ENCODE measurements at regions not wholly inside any gene's neighbourhood (a gene's known extent, or its start where the extent isn't known, plus 50 kb on each side); places are given as distances from the start of the nearest gene placed in this dataset.
A peak's percentile ranks its signal among the peaks of the same experiment; 100 is the strongest.

DNA sequence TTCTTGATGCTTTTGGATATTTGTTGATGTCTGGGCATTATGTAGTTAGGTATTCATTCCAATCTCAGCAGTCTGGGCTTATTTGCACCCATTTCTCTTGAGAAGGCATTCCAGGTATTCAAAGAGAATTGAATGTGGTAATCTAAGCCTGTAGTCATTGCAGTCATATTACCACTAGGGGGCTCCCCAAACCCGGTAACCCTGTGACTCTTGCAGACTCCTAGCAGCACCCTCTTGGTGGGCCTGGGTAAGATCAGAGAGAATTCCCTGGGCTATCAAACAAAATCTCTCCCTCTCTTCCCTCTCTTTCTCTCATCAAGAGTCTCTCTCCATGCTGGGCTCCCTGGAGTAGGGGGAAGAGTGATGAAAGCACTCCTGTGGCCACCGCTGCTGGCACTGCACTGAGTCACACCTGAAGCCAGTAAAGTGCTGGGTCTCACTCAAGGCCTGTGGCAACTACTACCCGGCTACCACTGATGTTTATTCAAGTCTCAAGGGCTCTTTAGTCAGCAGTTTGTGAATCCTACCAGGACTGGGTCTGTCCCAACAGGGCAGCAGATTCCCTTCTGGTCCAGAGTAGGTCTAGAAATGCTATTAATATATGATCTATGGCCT, 187.7 kb upstream of the NUDT10 start:
- no peaks in the 10 kb centered on the region for H3K4me1 ChIP-seq
- TF ChIP-seq, protein P1, sequence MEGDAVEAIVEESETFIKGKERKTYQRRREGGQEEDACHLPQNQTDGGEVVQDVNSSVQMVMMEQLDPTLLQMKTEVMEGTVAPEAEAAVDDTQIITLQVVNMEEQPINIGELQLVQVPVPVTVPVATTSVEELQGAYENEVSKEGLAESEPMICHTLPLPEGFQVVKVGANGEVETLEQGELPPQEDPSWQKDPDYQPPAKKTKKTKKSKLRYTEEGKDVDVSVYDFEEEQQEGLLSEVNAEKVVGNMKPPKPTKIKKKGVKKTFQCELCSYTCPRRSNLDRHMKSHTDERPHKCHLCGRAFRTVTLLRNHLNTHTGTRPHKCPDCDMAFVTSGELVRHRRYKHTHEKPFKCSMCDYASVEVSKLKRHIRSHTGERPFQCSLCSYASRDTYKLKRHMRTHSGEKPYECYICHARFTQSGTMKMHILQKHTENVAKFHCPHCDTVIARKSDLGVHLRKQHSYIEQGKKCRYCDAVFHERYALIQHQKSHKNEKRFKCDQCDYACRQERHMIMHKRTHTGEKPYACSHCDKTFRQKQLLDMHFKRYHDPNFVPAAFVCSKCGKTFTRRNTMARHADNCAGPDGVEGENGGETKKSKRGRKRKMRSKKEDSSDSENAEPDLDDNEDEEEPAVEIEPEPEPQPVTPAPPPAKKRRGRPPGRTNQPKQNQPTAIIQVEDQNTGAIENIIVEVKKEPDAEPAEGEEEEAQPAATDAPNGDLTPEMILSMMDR (IDR thresholded peaks at IDR 0.05), result peak in 1 of 2 donors; percentile 28
- TF ChIP-seq POLR2A (IDR thresholded peaks at IDR 0.05), result no peak
- H3K27ac ChIP-seq, result no peak overlapping the region
- no peaks in the 10 kb centered on the region for H3K36me3 ChIP-seq
- no peaks in the 10 kb centered on the region for H3K27me3 ChIP-seq
- WGBS, result 20% methylated on average over 3 of the region's 3 CpGs
- H3K9me3 ChIP-seq, result no peaks in the 10 kb centered on the region
- no peak for DNase-seq (ENCODE audit: low spot score in 2 of 2)
- H3K4me3 ChIP-seq, result no peak overlapping the region

DNA sequence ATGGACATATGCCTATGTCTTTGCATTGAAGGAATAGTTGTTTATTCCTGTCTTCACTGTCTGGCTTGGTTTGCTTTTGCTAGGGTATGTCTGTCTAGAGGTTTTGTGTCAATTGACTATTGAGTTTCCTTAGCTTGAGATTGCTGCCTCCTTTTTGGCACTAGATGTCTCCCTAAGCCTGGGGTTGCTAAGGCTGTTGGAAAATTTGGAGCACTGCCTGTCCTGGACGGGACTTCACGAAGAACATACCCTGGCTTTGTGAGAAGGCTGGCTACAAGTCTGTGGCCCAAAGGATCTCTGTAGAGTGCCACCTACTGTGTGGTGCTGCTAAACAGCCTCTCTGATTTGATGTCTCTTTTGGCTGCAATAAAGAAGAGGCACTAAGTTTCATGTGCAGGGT, 183.8 kb upstream of the NUDT10 start:
- no peaks in the 10 kb centered on the region for H3K27me3 ChIP-seq
- 6% methylated on average over 2 of the region's 2 CpGs for WGBS
- no peaks in the 10 kb centered on the region for H3K9me3 ChIP-seq
- no peaks in the 10 kb centered on the region for H3K36me3 ChIP-seq
- no peak for DNase-seq (ENCODE audit: low spot score in 2 of 2)
- H3K27ac ChIP-seq, result no peak overlapping the region
- H3K4me1 ChIP-seq, result no peaks in the 10 kb centered on the region
- TF ChIP-seq POLR2AphosphoS5 (IDR thresholded peaks at IDR 0.05) (no peak), EP300 (IDR thresholded peaks at IDR 0.05) (no peak), POLR2A (IDR thresholded peaks at IDR 0.05) (no peak)
- TF ChIP-seq, protein P1 (IDR thresholded peaks at IDR 0.05), result no peak
- no peak overlapping the region for H3K4me3 ChIP-seq

DNA sequence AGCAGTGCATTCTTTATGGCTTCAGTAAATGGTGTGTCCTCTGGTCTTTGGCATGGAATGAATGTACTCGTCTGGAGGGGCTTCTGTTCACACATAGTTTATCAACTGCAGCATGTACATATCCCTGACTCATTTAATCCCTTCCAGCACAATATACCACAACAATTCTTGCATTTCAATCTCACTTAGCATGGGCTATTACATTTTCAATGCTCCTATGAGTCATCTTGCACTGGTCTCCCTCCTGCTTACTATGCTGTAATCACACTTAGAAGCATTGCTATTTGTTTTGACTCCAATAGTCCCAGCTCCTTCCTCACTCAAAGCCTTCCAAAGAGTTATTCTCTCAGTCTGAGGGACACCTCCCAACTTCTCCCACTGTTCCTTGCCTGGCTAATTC, 180.9 kb upstream of the NUDT10 start:
- H3K27ac ChIP-seq, result no peak overlapping the region
- H3K4me1 ChIP-seq, result no peaks in the 10 kb centered on the region
- DNase-seq (ENCODE audit: low spot score in 2 of 2), result no peak
- no peaks in the 10 kb centered on the region for H3K9me3 ChIP-seq
- H3K27me3 ChIP-seq, result no peaks in the 10 kb centered on the region
- H3K36me3 ChIP-seq, result no peaks in the 10 kb centered on the region
- H3K4me3 ChIP-seq, result no peak overlapping the region
- 47% methylated on average over 1 of the region's 1 CpG for WGBS
- TF ChIP-seq, protein P1 (IDR thresholded peaks at IDR 0.05), result no peak
- no peak for TF ChIP-seq POLR2A (IDR thresholded peaks at IDR 0.05)
- no peak for TF ChIP-seq EP300 (IDR thresholded peaks at IDR 0.05)
- no peak for TF ChIP-seq POLR2AphosphoS5 (IDR thresholded peaks at IDR 0.05)

DNA sequence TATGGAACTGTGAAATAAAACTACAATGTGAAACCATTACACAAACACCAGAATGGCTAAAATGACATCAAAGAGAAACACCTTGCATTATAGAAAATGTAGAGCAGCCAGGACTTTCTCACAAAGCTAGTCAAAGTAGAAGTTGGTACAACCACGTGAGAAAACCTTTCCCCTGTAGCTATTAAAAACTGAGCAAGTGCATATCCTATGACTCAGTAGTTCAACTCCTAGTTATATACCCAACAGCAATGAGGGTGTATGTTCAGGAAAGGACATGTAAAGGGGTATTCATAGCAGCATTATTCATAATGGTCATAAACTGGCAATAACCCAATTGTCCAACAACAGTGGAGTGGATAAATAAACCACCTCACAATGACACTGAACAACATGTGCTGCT, 177.5 kb upstream of the NUDT10 start:
- H3K4me3 ChIP-seq, result no peak overlapping the region
- TF ChIP-seq, protein P1 (IDR thresholded peaks at IDR 0.05), result no peak
- TF ChIP-seq POLR2A (IDR thresholded peaks at IDR 0.05) (no peak), EP300 (IDR thresholded peaks at IDR 0.05) (no peak), POLR2AphosphoS5 (IDR thresholded peaks at IDR 0.05) (no peak)
- H3K27ac ChIP-seq, result no peak overlapping the region
- DNase-seq (ENCODE audit: low spot score in 2 of 2), result no peak
- 50% methylated on average over 1 of the region's 1 CpG for WGBS
- H3K36me3 ChIP-seq, result no peaks in the 10 kb centered on the region
- H3K9me3 ChIP-seq, result no peaks in the 10 kb centered on the region
- H3K4me1 ChIP-seq, result no peaks in the 10 kb centered on the region
- H3K27me3 ChIP-seq, result no peaks in the 10 kb centered on the region

DNA sequence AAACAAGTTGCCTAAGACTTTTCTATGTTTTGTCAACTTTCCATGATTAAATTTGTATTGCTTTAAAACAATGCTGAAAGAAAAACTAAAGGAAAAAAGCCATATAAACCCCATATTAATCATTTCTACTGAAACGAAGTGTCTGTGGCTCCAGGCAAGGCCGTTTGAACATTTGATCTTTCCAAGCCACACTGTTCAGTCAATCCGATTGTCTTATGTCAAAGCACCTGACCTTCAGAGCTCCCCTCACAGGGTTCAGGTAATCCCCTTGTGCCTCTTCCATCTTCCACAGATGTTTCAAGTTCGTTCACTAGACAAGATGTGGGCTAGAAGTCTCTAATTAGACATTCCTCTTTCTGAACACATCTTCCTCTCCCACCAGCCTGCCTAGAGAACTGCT, 177.1 kb upstream of the NUDT10 start:
- WGBS, result 46% methylated on average over 4 of the region's 4 CpGs
- TF ChIP-seq POLR2AphosphoS5 (IDR thresholded peaks at IDR 0.05) (no peak), POLR2A (IDR thresholded peaks at IDR 0.05) (no peak), EP300 (IDR thresholded peaks at IDR 0.05) (no peak)
- TF ChIP-seq, protein P1 (IDR thresholded peaks at IDR 0.05), result no peak
- no peaks in the 10 kb centered on the region for H3K36me3 ChIP-seq
- H3K27me3 ChIP-seq, result no peaks in the 10 kb centered on the region
- H3K27ac ChIP-seq, result no peak overlapping the region
- no peaks in the 10 kb centered on the region for H3K9me3 ChIP-seq
- no peak overlapping the region for H3K4me3 ChIP-seq
- DNase-seq (ENCODE audit: low spot score in 2 of 2), result no peak
- no peaks in the 10 kb centered on the region for H3K4me1 ChIP-seq

Measured in suprapubic skin (tissue), 4 donors.